HEK293T (cell line): ENCODE measurements at regions not wholly inside any gene's neighbourhood (a gene's known extent, or its start where the extent isn't known, plus 50 kb on each side); places are given as distances from the start of the nearest gene placed in this dataset.

Source experiments
- CTCF ChIA-PET: fragments of 350-600 bp; formaldehyde crosslinking; extraction: SDS; loops from one replicate; lab custom pipeline; 2021; ENCODE audit warnings: antibody characterized with exemption, inconsistent platforms; lab: Yijun Ruan, JAX
- POLR2A ChIA-PET: fragments of 350-600 bp; formaldehyde crosslinking; extraction: SDS; loops from one replicate; lab custom pipeline; 2020; ENCODE audit warnings: antibody characterized with exemption, inconsistent platforms; lab: Yijun Ruan, JAX
- DNase-seq: peaks from one replicate; pipeline ENCODE4 v3.0.0; 2012; ENCODE audit warnings: mixed read lengths; ENCODE audit errors: extremely low spot score
- ARNT ChIP-seq: fragments of 450-650 bp; IDR thresholded peaks from 2 replicates; pipeline ENCODE4 v1.6.1; 2017; ENCODE audit warnings: mild to moderate bottlenecking
- BHLHE40 ChIP-seq: fragments of 450-650 bp; IDR thresholded peaks from 2 replicates; pipeline ENCODE4 v1.6.1; 2016; ENCODE audit warnings: mild to moderate bottlenecking, moderate library complexity, borderline replicate concordance
- CTBP1 ChIP-seq: fragments of 450-650 bp; IDR thresholded peaks from 2 replicates; pipeline ENCODE4 v1.6.1; 2016; ENCODE audit warnings: borderline replicate concordance
- ELF4 ChIP-seq: fragments of 450-650 bp; IDR thresholded peaks from 2 replicates; pipeline ENCODE4 v1.6.1; 2017; ENCODE audit warnings: antibody characterized with exemption
- FOXA1 ChIP-seq: fragments of 450-650 bp; IDR thresholded peaks from 2 replicates; pipeline ENCODE4 v1.6.1; 2016; ENCODE audit warnings: mild to moderate bottlenecking
- FOXK2 ChIP-seq: fragments of 450-650 bp; IDR thresholded peaks from 2 replicates; pipeline ENCODE4 v1.6.1; 2016; ENCODE audit warnings: mild to moderate bottlenecking
- FOXM1 ChIP-seq: fragments of 450-650 bp; IDR thresholded peaks from 2 replicates; pipeline ENCODE4 v1.6.1; 2017; ENCODE audit warnings: mild to moderate bottlenecking, borderline replicate concordance
- HDGF ChIP-seq: fragments of 450-650 bp; IDR thresholded peaks from 2 replicates; pipeline ENCODE4 v1.6.1; 2017; ENCODE audit warnings: antibody characterized with exemption, borderline replicate concordance
- L3MBTL2 ChIP-seq: fragments of 450-650 bp; conservative IDR thresholded peaks from 2 replicates; pipeline ENCODE4 v1.6.1; 2016; ENCODE audit warnings: mild to moderate bottlenecking
- LEF1 ChIP-seq: fragments of 450-650 bp; IDR thresholded peaks from 2 replicates; pipeline ENCODE4 v1.6.1; 2017; ENCODE audit warnings: mild to moderate bottlenecking, borderline replicate concordance
- NFRKB ChIP-seq: fragments of 450-650 bp; IDR thresholded peaks from 2 replicates; pipeline ENCODE4 v1.6.1; 2016; ENCODE audit warnings: mild to moderate bottlenecking, moderate library complexity
- SP1 ChIP-seq: fragments of 450-650 bp; IDR thresholded peaks from 2 replicates; pipeline ENCODE4 v1.6.1; 2017
- SUZ12 ChIP-seq: fragments of 450-650 bp; IDR thresholded peaks from 2 replicates; pipeline ENCODE4 v1.6.1; 2016; ENCODE audit warnings: mild to moderate bottlenecking
- TARDBP ChIP-seq: fragments of 450-650 bp; IDR thresholded peaks from 2 replicates; pipeline ENCODE4 v1.6.1; 2016
- ZNF384 ChIP-seq: fragments of 450-650 bp; IDR thresholded peaks from 2 replicates; pipeline ENCODE4 v1.6.1; 2016
- TF ChIP-seq, protein P1 (sequence below): fragments of 450-650 bp; IDR thresholded peaks from 2 replicates; pipeline ENCODE4 v1.6.1; 2016

DNA sequence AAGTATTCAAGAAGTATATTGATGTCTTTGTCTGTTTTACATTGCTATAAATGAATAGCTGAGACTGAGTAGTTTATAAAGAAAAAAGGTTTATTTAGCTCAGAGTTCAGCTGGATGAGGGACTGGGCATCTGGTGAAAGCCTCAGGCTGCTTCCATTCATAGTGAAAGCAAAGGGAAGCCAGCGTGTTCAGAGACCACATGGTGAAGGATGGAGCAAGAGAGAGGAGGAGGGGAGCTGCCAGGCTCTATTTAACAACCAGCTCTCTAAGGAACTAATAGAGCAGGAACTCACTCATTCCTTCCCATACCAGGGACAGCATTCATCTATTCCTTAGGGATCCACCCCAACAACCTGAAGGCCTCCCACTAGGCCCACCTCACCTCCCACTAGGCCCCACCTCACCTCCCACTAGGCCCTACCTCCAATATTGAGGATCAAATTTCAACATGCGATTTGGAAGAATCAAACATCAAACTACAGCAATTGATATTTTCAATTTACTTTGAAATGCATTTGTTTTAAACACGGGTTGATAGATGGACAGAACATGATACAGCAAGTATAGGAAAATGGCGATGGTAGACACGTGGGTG is 167.5 kb upstream of the HES1 start:
- POLR2A ChIA-PET = no interaction called here
- CTCF ChIA-PET = interaction anchor here (0.7 kb wide), 1 partner anchor 13 kb away, joined by 4 read pairs; no protein-coding TSS in a partner anchor
- no peak for DNase-seq
- TF ChIP-seq ARNT = no peak
- no peak for TF ChIP-seq NFRKB
- no peak for TF ChIP-seq FOXA1
- no peak for TF ChIP-seq LEF1
- no peak for TF ChIP-seq L3MBTL2
- no peak for TF ChIP-seq CTBP1

- ChIA-PET POLR2A (interaction anchor here (0.6 to 1.1 kb wide), 3 partner anchors 9 to 167 kb away, joined by 3 to 5 read pairs (median 3); partner anchors contain the start of gene HES1), CTCF (interaction anchor here (0.6 to 1.5 kb wide), 8 partner anchors 9 to 191 kb away, joined by 3 to 4 read pairs (median 4); no protein-coding TSS in a partner anchor)
- TF ChIP-seq, protein P1, sequence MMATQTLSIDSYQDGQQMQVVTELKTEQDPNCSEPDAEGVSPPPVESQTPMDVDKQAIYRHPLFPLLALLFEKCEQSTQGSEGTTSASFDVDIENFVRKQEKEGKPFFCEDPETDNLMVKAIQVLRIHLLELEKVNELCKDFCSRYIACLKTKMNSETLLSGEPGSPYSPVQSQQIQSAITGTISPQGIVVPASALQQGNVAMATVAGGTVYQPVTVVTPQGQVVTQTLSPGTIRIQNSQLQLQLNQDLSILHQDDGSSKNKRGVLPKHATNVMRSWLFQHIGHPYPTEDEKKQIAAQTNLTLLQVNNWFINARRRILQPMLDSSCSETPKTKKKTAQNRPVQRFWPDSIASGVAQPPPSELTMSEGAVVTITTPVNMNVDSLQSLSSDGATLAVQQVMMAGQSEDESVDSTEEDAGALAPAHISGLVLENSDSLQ = peak; percentile 52; the same call in 1 of the 2 replicates
- peak; percentile 67 for DNase-seq
Observed at GRCh38 chr3:193970131-193970772, 165.7 kb upstream of the HES1 start.

DNA sequence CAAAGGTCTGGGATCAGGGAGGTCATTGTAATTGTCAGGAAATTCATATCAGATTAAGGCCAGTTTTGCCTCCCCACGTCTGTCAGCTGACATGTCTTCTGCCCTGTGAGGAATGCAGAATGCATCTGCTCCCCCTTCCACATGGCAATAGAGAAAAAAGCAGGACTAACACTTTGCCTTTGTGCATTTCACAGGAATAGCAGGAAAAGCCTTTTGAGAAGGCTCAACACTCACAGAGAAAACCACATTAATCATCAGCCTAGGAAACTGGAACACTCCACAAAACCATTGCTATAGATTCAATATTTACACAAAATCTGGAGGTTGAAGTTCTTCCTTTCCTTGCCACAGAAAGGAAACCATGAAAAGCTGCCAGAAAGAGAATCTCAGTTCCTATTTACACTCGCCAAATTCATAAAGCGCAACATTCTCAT is 165.2 kb upstream of the HES1 start:
- ChIA-PET CTCF (interaction anchor here (1.0 to 1.5 kb wide), 3 partner anchors 10 to 160 kb away, joined by 4 read pairs; no protein-coding TSS in a partner anchor), POLR2A (interaction anchor here (0.6 to 1.1 kb wide), 2 partner anchors 10 to 165 kb away, joined by 3 to 5 read pairs; partner anchors contain the start of gene HES1)
- no peak for TF ChIP-seq FOXK2
- no peak for TF ChIP-seq NFRKB
- TF ChIP-seq ARNT = no peak
- TF ChIP-seq SUZ12 = no peak
- no peak for TF ChIP-seq FOXA1
- no peak for TF ChIP-seq ELF4
- TF ChIP-seq HDGF = no peak
- no peak for TF ChIP-seq L3MBTL2
- no peak for TF ChIP-seq LEF1
- TF ChIP-seq, protein P1 = no peak
- TF ChIP-seq TARDBP = no peak
- no peak for TF ChIP-seq SP1
- no peak for DNase-seq

DNA sequence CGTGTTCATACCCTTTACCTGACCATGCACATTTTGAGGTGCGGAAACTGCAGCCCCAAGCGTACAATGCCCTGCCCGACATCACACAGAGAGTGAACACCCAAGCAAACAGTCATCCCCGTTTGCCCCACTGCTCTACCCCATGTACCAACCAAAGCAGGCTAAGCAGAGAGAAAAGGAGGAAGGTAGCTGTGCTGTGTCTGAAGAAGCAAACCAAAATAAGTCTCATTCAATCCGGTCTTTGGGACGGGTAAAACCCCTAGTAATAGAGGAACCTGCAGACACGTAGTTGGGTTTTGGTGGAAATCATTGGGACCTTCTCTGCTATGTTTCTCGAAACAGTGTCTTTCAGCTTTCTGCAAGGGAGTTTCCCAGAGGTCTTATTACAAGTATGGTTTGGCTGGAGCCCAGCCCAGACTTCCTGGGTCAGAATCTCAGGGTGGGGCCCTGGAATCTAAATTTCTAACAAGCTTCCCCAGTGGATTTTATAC is 164.6 kb upstream of the HES1 start:
- ChIA-PET CTCF (no interaction called here), POLR2A (no interaction called here)
- TF ChIP-seq ZNF384 (no peak), HDGF (no peak), FOXA1 (no peak), L3MBTL2 (no peak), NFRKB (no peak), FOXM1 (no peak), FOXK2 (no peak), LEF1 (no peak), SUZ12 (no peak), CTBP1 (no peak), ARNT (no peak), ELF4 (no peak)
- TF ChIP-seq, protein P1 = no peak
- DNase-seq = no peak

GRCh38 chr3:193971966-193972365 is 164.0 kb upstream of the HES1 start:
- TF ChIP-seq TARDBP (no peak), HDGF (no peak), SP1 (no peak), CTBP1 (no peak), SUZ12 (no peak), L3MBTL2 (no peak), NFRKB (no peak), FOXM1 (no peak), ZNF384 (no peak), ARNT (no peak), FOXA1 (no peak), ELF4 (no peak), LEF1 (no peak), BHLHE40 (no peak), FOXK2 (no peak)
- TF ChIP-seq, protein P1 = no peak
- CTCF ChIA-PET = no interaction called here
- no peak for DNase-seq
- POLR2A ChIA-PET = interaction anchor here (0.9 kb wide), 1 partner anchor 31 kb away, joined by 4 read pairs; no protein-coding TSS in a partner anchor
